ENCODE measurements at regions not wholly inside any gene's neighbourhood (a gene's known extent, or its start where the extent isn't known, plus 50 kb on each side); places are given as distances from the start of the nearest gene placed in this dataset.

- no peak for TF ChIP-seq SP1 (IDR thresholded peaks at IDR 0.05)
- TF ChIP-seq SP1 (CRISPR knock-in tag; IDR thresholded peaks at IDR 0.05): no peak
- no peak for TF ChIP-seq POLR2A (IDR thresholded peaks at IDR 0.05; ENCODE audit: insufficient read depth in 1 of 2, low read depth in 2 of 2, low read length in 2 of 2)
- TF ChIP-seq JUND (CRISPR knock-in tag; IDR thresholded peaks at IDR 0.05): no peak
- no peak for TF ChIP-seq FOXM1 (CRISPR knock-in tag; IDR thresholded peaks at IDR 0.05)
- no peak for TF ChIP-seq ZNF280D (CRISPR knock-in tag; IDR thresholded peaks at IDR 0.05)
- TF ChIP-seq PCBP2 (optimal IDR thresholded peaks at IDR 0.05; ENCODE audit: low read depth, low read length, poor library complexity, severe bottlenecking): no peak
- no peak for TF ChIP-seq TCF12 (IDR thresholded peaks at IDR 0.05)
- TF ChIP-seq TCF12 (CRISPR knock-in tag; IDR thresholded peaks at IDR 0.05): no peak
- TF ChIP-seq, protein P1, sequence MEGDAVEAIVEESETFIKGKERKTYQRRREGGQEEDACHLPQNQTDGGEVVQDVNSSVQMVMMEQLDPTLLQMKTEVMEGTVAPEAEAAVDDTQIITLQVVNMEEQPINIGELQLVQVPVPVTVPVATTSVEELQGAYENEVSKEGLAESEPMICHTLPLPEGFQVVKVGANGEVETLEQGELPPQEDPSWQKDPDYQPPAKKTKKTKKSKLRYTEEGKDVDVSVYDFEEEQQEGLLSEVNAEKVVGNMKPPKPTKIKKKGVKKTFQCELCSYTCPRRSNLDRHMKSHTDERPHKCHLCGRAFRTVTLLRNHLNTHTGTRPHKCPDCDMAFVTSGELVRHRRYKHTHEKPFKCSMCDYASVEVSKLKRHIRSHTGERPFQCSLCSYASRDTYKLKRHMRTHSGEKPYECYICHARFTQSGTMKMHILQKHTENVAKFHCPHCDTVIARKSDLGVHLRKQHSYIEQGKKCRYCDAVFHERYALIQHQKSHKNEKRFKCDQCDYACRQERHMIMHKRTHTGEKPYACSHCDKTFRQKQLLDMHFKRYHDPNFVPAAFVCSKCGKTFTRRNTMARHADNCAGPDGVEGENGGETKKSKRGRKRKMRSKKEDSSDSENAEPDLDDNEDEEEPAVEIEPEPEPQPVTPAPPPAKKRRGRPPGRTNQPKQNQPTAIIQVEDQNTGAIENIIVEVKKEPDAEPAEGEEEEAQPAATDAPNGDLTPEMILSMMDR (CRISPR knock-in tag; IDR thresholded peaks at IDR 0.05): no peak
Observed at GRCh38 chr10:81814842-81815241, 60.2 kb upstream of the NRG3 start.

Data from HepG2 (cell line).